ENCODE measurements at regions not wholly inside any gene's neighbourhood (a gene's known extent, or its start where the extent isn't known, plus 50 kb on each side); places are given as distances from the start of the nearest gene placed in this dataset.
"Not testable (repeated sequence)": the region's sequence is repeated elsewhere in the genome, so short reads cannot be mapped to it uniquely, and the experiment has no call there.

GRCh38 chr10:63689768-63690167 is 168.6 kb downstream of the REEP3 start:
- no peak for TF ChIP-seq CTCF (conservative IDR thresholded peaks at IDR 0.05; ENCODE audit: low read depth, low read length)
- no peak for DNase-seq (ENCODE audit: low read depth)

GRCh38 chr10:63692220-63692896 is 171.2 kb downstream of the REEP3 start:
- DNase-seq (ENCODE audit: low read depth) = no peak
- H3K4me3 ChIP-seq (ENCODE audit: low read depth, low read length) = no peak overlapping the region
- no peak for TF ChIP-seq CTCF (conservative IDR thresholded peaks at IDR 0.05; ENCODE audit: low read depth, low read length)

More at GRCh38 chr10:63689768-63690167, 168.6 kb downstream of the REEP3 start:
- no peak overlapping the region for H3K4me3 ChIP-seq (ENCODE audit: low read depth, low read length)

- not testable (repeated sequence) for H3K4me3 ChIP-seq (ENCODE audit: low read depth, low read length); DNase-seq (ENCODE audit: low read depth)
Observed at GRCh38 chr10:63693021-63693420, 171.8 kb downstream of the REEP3 start.

GRCh38 chr10:63696205-63696604 is 175.0 kb downstream of the REEP3 start:
- no peak for DNase-seq (ENCODE audit: low read depth)
- H3K4me3 ChIP-seq (ENCODE audit: low read depth, low read length) = no peak overlapping the region
- TF ChIP-seq CTCF (conservative IDR thresholded peaks at IDR 0.05; ENCODE audit: low read depth, low read length) = no peak

GRCh38 chr10:63697956-63698786 is 177.0 kb downstream of the REEP3 start:
- TF ChIP-seq CTCF (conservative IDR thresholded peaks at IDR 0.05; ENCODE audit: low read depth, low read length) = no peak
- DNase-seq (ENCODE audit: low read depth) = no peak
- H3K4me3 ChIP-seq (ENCODE audit: low read depth, low read length) = no peak overlapping the region

- no peak for TF ChIP-seq CTCF (conservative IDR thresholded peaks at IDR 0.05; ENCODE audit: low read depth, low read length)
- no peak for DNase-seq (ENCODE audit: low read depth)
- no peak overlapping the region for H3K4me3 ChIP-seq (ENCODE audit: low read depth, low read length)
Observed at GRCh38 chr10:63698787-63699150, 177.6 kb downstream of the REEP3 start.

- no peak for TF ChIP-seq CTCF (conservative IDR thresholded peaks at IDR 0.05; ENCODE audit: low read depth, low read length)
- H3K4me3 ChIP-seq (ENCODE audit: low read depth, low read length) = no peak overlapping the region
- DNase-seq (ENCODE audit: low read depth) = peak; percentile 86
Observed at GRCh38 chr10:63699785-63700613, 178.8 kb downstream of the REEP3 start.

Data from epithelial cell of proximal tubule (primary cell).